ENCODE measurements at regions not wholly inside any gene's neighbourhood (a gene's known extent, or its start where the extent isn't known, plus 50 kb on each side); places are given as distances from the start of the nearest gene placed in this dataset.

DNA sequence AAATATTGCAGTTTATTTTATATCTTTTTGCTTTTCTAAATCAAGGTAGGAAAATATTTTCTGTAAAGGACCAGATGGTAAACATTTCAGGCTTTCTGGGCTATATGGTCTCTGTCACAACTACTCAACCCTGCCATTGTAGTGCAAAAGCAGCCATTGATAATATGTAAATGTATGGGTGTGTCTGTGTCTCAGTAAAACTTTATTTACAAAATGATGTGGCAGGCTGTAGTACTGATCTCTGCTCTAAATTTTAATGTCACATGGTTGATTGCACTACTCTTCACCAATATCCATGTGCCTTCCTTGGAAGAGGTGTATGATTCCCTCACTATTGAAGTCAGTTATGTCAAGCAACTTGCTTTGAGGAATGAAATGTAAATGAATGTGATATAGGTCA lies 175.0 kb downstream of the GOLIM4 start:
- H3K27ac ChIP-seq (ENCODE audit: low read depth, low read length) = no peak overlapping the region
- no peak overlapping the region for H3K4me3 ChIP-seq (ENCODE audit: low read depth, low read length)
- no peak for TF ChIP-seq CTCF (IDR thresholded peaks at IDR 0.05; ENCODE audit: low read depth, low read length)
- no peak for DNase-seq (ENCODE audit: low read depth, low spot score)
- no peaks in the 10 kb centered on the region for H3K27me3 ChIP-seq (ENCODE audit: control insufficient read depth, insufficient read depth, low read length)
- CTCF ChIA-PET = interaction anchor here (1.0 kb wide), 1 partner anchor 120 kb away, joined by 3 read pairs; no protein-coding TSS in a partner anchor
- POLR2A ChIA-PET = no interaction called here
- no peaks in the 10 kb centered on the region for H3K9me3 ChIP-seq (ENCODE audit: control insufficient read depth, insufficient read depth, low read length)

GRCh38 chr3:167919590-167919989 lies 176.1 kb downstream of the GOLIM4 start:
- Histone ChIP-seq H3K9me3 (ENCODE audit: control insufficient read depth, insufficient read depth, low read length) (no peaks in the 10 kb centered on the region), H3K27ac (ENCODE audit: low read depth, low read length) (no peak overlapping the region), H3K4me3 (ENCODE audit: low read depth, low read length) (no peak overlapping the region), H3K27me3 (ENCODE audit: control insufficient read depth, insufficient read depth, low read length) (no peaks in the 10 kb centered on the region)
- no peak for DNase-seq (ENCODE audit: low read depth, low spot score)
- no peak for TF ChIP-seq CTCF (IDR thresholded peaks at IDR 0.05; ENCODE audit: low read depth, low read length)
- ChIA-PET CTCF (interaction anchor here (1.1 to 1.5 kb wide), 2 partner anchors 9 to 121 kb away, joined by 3 to 6 read pairs; no protein-coding TSS in a partner anchor), POLR2A (no interaction called here)

DNA sequence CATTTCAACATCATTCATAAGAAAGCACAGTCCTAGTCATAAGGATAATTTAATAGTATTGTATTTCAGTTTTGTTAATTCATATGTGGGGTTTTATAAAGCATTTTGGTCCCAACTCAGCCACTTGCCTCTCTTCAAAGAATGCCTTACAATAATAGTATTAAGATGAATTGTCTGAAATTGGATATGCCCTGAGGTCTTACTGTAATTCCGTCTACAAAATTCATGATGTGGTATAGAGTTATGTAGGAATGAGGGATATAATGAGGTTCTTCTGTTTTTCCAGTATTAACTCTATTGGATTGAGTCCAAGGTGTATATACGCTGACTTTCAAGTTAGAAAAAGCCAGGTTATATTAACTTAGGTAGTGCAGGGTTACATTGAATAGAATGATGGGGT lies 177.0 kb downstream of the GOLIM4 start:
- Histone ChIP-seq H3K27me3 (ENCODE audit: control insufficient read depth, insufficient read depth, low read length) (no peaks in the 10 kb centered on the region), H3K27ac (ENCODE audit: low read depth, low read length) (no peak overlapping the region), H3K9me3 (ENCODE audit: control insufficient read depth, insufficient read depth, low read length) (no peaks in the 10 kb centered on the region), H3K4me3 (ENCODE audit: low read depth, low read length) (no peak overlapping the region)
- DNase-seq (ENCODE audit: low read depth, low spot score) = no peak
- no peak for TF ChIP-seq CTCF (IDR thresholded peaks at IDR 0.05; ENCODE audit: low read depth, low read length)
- CTCF ChIA-PET = interaction anchor here (1.1 to 1.5 kb wide), 2 partner anchors 10 to 122 kb away, joined by 3 to 6 read pairs; no protein-coding TSS in a partner anchor
- POLR2A ChIA-PET = no interaction called here

DNA sequence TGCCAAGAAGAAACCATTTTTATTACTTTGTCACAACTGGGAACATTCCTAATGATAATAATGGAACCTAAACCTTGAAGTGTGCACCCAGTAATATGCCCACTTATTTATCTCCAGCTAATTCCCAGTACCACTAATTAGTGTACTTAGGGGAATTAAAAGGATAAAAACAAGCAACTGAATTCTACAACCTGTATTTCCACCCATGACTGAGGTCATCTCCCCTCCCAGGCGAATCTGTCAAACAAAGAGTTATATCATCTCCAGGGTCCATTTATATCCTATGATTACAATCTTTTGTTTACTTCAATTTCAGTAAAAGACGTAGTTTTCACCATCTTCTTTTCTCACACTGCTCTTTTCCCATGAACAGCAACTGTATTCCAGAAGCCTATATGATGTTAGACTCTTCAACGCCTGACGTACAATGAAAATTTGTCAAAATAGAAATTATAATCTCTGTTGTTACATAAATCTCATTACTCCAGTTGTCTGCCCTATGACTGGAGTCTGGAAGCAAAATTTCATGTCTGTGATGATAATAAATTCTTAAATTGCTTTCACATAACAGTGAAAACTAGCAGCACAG lies 177.6 kb downstream of the GOLIM4 start:
- Histone ChIP-seq H3K27ac (ENCODE audit: low read depth, low read length) (no peak overlapping the region), H3K9me3 (ENCODE audit: control insufficient read depth, insufficient read depth, low read length) (no peaks in the 10 kb centered on the region), H3K27me3 (ENCODE audit: control insufficient read depth, insufficient read depth, low read length) (no peaks in the 10 kb centered on the region), H3K4me3 (ENCODE audit: low read depth, low read length) (no peak overlapping the region)
- TF ChIP-seq CTCF (IDR thresholded peaks at IDR 0.05; ENCODE audit: low read depth, low read length) = no peak
- POLR2A ChIA-PET = no interaction called here
- CTCF ChIA-PET = interaction anchor here (0.6 kb wide), 1 partner anchor 9 kb away, joined by 3 read pairs; no protein-coding TSS in a partner anchor
- DNase-seq (ENCODE audit: low read depth, low spot score) = no peak

DNA sequence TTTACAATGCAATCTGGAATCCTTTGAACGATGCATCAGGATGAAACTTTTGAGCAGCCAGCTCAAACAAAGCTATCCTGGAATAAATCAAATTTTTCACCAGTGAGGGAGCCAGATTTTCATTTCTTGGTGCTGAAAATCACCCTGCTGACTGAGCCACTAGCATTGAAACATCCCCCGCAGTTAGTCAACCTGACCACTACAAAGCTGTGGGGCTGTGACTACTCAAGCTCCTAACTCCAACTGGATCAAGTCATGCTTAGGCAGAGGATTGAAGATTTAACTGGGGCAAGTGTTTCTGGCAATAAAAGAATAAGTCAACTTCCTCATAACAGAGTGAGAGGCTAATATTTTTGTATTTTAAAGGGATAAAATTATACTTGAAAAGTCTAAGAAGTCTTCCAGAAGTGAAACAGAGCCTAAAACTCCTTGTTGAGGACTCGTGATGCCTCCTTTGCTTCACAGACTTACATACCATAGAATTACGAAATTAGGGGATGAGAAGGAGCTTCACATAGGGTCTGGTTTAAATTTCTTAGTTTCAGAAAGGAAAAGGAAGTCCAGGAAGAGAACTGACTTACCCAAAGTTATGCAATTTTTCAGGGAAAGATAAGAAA lies 177.8 kb downstream of the SERPINI1 start:
- no peaks in the 10 kb centered on the region for H3K9me3 ChIP-seq (ENCODE audit: control insufficient read depth, insufficient read depth, low read length)

More for the DNA sequence above, 177.8 kb downstream of the SERPINI1 start:
- CTCF ChIA-PET = interaction anchor here (0.7 to 1.2 kb wide), 4 partner anchors 20 to 135 kb away, joined by 3 to 4 read pairs (median 4); no protein-coding TSS in a partner anchor
- POLR2A ChIA-PET = no interaction called here
- no peak for DNase-seq (ENCODE audit: low read depth, low spot score)
- TF ChIP-seq CTCF (IDR thresholded peaks at IDR 0.05; ENCODE audit: low read depth, low read length) = no peak
- H3K4me3 ChIP-seq (ENCODE audit: low read depth, low read length) = no peak overlapping the region
- H3K27ac ChIP-seq (ENCODE audit: low read depth, low read length) = no peak overlapping the region
- H3K27me3 ChIP-seq (ENCODE audit: control insufficient read depth, insufficient read depth, low read length) = no peaks in the 10 kb centered on the region

Data from AG04450 (cell line).